A549 (cell line): ENCODE measurements at regions not wholly inside any gene's neighbourhood (a gene's known extent, or its start where the extent isn't known, plus 50 kb on each side); places are given as distances from the start of the nearest gene placed in this dataset.

Experiments used
- ESRRA ChIP-seq: fragments of 150-350 bp; IDR thresholded peaks from 2 replicates; pipeline ENCODE4 v1.6.1; 2014; ENCODE audit warnings: mild to moderate bottlenecking, low read length, borderline replicate concordance
- MAFK ChIP-seq: fragments of 450-650 bp; IDR thresholded peaks from 2 replicates; pipeline ENCODE4 v1.6.1; 2014; ENCODE audit not compliant: partially characterized antibody
- POLR2A ChIP-seq: IDR thresholded peaks from 2 replicates; pipeline ENCODE4 v1.6.1; 2012; ENCODE audit warnings: mild to moderate bottlenecking, low read length
- SMC3 ChIP-seq: fragments of >200 bp; sonication (Bioruptor Twin); formaldehyde crosslinking; IDR thresholded peaks from 3 replicates; pipeline ENCODE4 v1.6.1; 2018; ENCODE audit warnings: inconsistent platforms
- TF ChIP-seq, protein P1 (sequence below): fragments of >200 bp; sonication (Bioruptor Twin); formaldehyde crosslinking; IDR thresholded peaks from 3 replicates; pipeline ENCODE4 v1.5.1; 2016

DNA sequence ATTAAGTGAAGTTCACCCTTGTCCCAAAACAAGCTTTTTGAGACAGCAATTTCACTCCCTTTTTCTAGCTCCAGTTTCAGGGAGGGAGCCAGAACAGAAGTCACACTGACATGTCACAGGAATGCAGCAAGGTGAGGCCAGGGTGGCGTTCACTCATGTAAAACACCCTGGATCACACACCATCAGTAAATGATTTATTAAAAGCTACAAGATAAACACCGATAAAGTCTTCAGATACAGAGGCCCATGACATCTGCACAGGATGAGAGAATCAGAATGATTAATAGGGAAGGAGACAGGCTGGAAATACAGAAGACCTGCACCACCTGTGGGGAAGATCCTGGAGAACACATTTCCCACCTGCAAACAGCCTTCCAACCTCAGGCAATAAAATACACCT lies 77.5 kb upstream of the DYNLRB2 start:
- no peak for TF ChIP-seq SMC3
- TF ChIP-seq MAFK, result no peak
- no peak for TF ChIP-seq ESRRA
- TF ChIP-seq, protein P1, sequence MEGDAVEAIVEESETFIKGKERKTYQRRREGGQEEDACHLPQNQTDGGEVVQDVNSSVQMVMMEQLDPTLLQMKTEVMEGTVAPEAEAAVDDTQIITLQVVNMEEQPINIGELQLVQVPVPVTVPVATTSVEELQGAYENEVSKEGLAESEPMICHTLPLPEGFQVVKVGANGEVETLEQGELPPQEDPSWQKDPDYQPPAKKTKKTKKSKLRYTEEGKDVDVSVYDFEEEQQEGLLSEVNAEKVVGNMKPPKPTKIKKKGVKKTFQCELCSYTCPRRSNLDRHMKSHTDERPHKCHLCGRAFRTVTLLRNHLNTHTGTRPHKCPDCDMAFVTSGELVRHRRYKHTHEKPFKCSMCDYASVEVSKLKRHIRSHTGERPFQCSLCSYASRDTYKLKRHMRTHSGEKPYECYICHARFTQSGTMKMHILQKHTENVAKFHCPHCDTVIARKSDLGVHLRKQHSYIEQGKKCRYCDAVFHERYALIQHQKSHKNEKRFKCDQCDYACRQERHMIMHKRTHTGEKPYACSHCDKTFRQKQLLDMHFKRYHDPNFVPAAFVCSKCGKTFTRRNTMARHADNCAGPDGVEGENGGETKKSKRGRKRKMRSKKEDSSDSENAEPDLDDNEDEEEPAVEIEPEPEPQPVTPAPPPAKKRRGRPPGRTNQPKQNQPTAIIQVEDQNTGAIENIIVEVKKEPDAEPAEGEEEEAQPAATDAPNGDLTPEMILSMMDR, result no peak
- TF ChIP-seq POLR2A, result no peak
